BLaER1 (cell line): ENCODE measurements at regions not wholly inside any gene's neighbourhood (a gene's known extent, or its start where the extent isn't known, plus 50 kb on each side); places are given as distances from the start of the nearest gene placed in this dataset.

Source experiments
- H3K27ac ChIP-seq: shearing (Covaris generic); formaldehyde crosslinking; 2 replicates; pipeline ENCODE4 v1.8.1; 2022
- H3K27me3 ChIP-seq: shearing (Covaris generic); formaldehyde crosslinking; 2 replicates; pipeline ENCODE4 v1.8.1; 2022
- H3K36me3 ChIP-seq: shearing (Covaris generic); formaldehyde crosslinking; 2 replicates; pipeline ENCODE4 v1.8.1; 2022
- H3K4me1 ChIP-seq: shearing (Covaris generic); formaldehyde crosslinking; 2 replicates; pipeline ENCODE4 v1.8.1; 2022
- H3K4me2 ChIP-seq: shearing (Covaris generic); formaldehyde crosslinking; 2 replicates; pipeline ENCODE4 v1.8.1; 2022
- H3K4me3 ChIP-seq: shearing (Covaris generic); formaldehyde crosslinking; 2 replicates; pipeline ENCODE4 v1.8.1; 2022
- H3K9ac ChIP-seq: shearing (Covaris generic); formaldehyde crosslinking; 2 replicates; pipeline ENCODE4 v1.8.1; 2022
- H3K9me3 ChIP-seq: shearing (Covaris generic); formaldehyde crosslinking; 2 replicates; pipeline ENCODE4 v1.8.1; 2022
- H4K20me1 ChIP-seq: shearing (Covaris generic); formaldehyde crosslinking; 2 replicates; pipeline ENCODE4 v1.8.1; 2022
- Cebpa-rat ChIP-seq: shearing (Covaris generic); IDR thresholded peaks from 2 replicates; pipeline ENCODE4 v1.8.1; 2022

- no peak overlapping the region for H3K9ac ChIP-seq
- 0 out of 2 replicates have a peak, but pooled peaks cover 4% of the 10 kb centered on the region for H3K27me3 ChIP-seq
- H3K4me1 ChIP-seq: no peaks in the 10 kb centered on the region
- no peaks in the 10 kb centered on the region for H3K36me3 ChIP-seq
- no peaks in the 10 kb centered on the region for H3K9me3 ChIP-seq
- no peaks in the 10 kb centered on the region for H4K20me1 ChIP-seq
- H3K27ac ChIP-seq: no peak overlapping the region
- no peak for TF ChIP-seq Cebpa-rat
- H3K4me3 ChIP-seq: no peak overlapping the region
- no peak overlapping the region for H3K4me2 ChIP-seq
Observed at GRCh38 chr2:7813541-7814292, 868.1 kb upstream of the ID2 start.

- Histone ChIP-seq H3K4me2 (no peak overlapping the region), H3K36me3 (no peaks in the 10 kb centered on the region), H3K27ac (no peak overlapping the region), H4K20me1 (no peaks in the 10 kb centered on the region), H3K9me3 (no peaks in the 10 kb centered on the region), H3K9ac (no peak overlapping the region), H3K4me3 (no peak overlapping the region), H3K27me3 (0 out of 2 replicates have a peak, but pooled peaks cover 4% of the 10 kb centered on the region), H3K4me1 (no peaks in the 10 kb centered on the region)
- no peak for TF ChIP-seq Cebpa-rat
Observed at GRCh38 chr2:7815726-7816125, 866.1 kb upstream of the ID2 start.

GRCh38 chr2:7816233-7816632 is 865.6 kb upstream of the ID2 start:
- TF ChIP-seq Cebpa-rat: no peak
- H3K27me3 ChIP-seq: 0 out of 2 replicates have a peak, but pooled peaks cover 4% of the 10 kb centered on the region

GRCh38 chr2:7816944-7817343 is 864.9 kb upstream of the ID2 start:
- 0 out of 2 replicates have a peak, but pooled peaks cover 4% of the 10 kb centered on the region for H3K27me3 ChIP-seq
- no peak overlapping the region for H3K4me2 ChIP-seq
- H3K9ac ChIP-seq: no peak overlapping the region
- no peak for TF ChIP-seq Cebpa-rat
- H3K4me3 ChIP-seq: no peak overlapping the region
- no peaks in the 10 kb centered on the region for H3K4me1 ChIP-seq
- no peaks in the 10 kb centered on the region for H3K9me3 ChIP-seq
- H3K36me3 ChIP-seq: no peaks in the 10 kb centered on the region
- no peaks in the 10 kb centered on the region for H4K20me1 ChIP-seq
- no peak overlapping the region for H3K27ac ChIP-seq

More at GRCh38 chr2:7816233-7816632, 865.6 kb upstream of the ID2 start:
- H4K20me1 ChIP-seq: no peaks in the 10 kb centered on the region
- H3K4me2 ChIP-seq: no peak overlapping the region
- H3K27ac ChIP-seq: no peak overlapping the region
- H3K4me3 ChIP-seq: no peak overlapping the region
- H3K9me3 ChIP-seq: no peaks in the 10 kb centered on the region
- H3K4me1 ChIP-seq: no peaks in the 10 kb centered on the region
- H3K9ac ChIP-seq: no peak overlapping the region
- no peaks in the 10 kb centered on the region for H3K36me3 ChIP-seq

GRCh38 chr2:7819316-7819715 is 862.5 kb upstream of the ID2 start:
- Histone ChIP-seq H4K20me1 (no peaks in the 10 kb centered on the region), H3K9me3 (no peaks in the 10 kb centered on the region), H3K36me3 (no peaks in the 10 kb centered on the region), H3K4me1 (no peaks in the 10 kb centered on the region), H3K27me3 (0 out of 2 replicates have a peak, but pooled peaks cover 4% of the 10 kb centered on the region), H3K9ac (no peak overlapping the region), H3K4me3 (no peak overlapping the region), H3K4me2 (no peak overlapping the region), H3K27ac (no peak overlapping the region)
- no peak for TF ChIP-seq Cebpa-rat

- H3K36me3 ChIP-seq: no peaks in the 10 kb centered on the region
- TF ChIP-seq Cebpa-rat: no peak
- H3K4me2 ChIP-seq: no peak overlapping the region
- no peak overlapping the region for H3K4me3 ChIP-seq
- H3K27me3 ChIP-seq: 0 out of 2 replicates have a peak, but pooled peaks cover 4% of the 10 kb centered on the region
- H3K9me3 ChIP-seq: no peaks in the 10 kb centered on the region
- H3K4me1 ChIP-seq: no peaks in the 10 kb centered on the region
- no peak overlapping the region for H3K27ac ChIP-seq
- no peaks in the 10 kb centered on the region for H4K20me1 ChIP-seq
- no peak overlapping the region for H3K9ac ChIP-seq
Observed at GRCh38 chr2:7819850-7820249, 862.0 kb upstream of the ID2 start.

GRCh38 chr2:7824211-7824610 is 857.6 kb upstream of the ID2 start:
- Histone ChIP-seq H3K4me1 (no peaks in the 10 kb centered on the region), H3K36me3 (no peaks in the 10 kb centered on the region), H3K27me3 (no peaks in the 10 kb centered on the region), H3K9me3 (no peaks in the 10 kb centered on the region), H3K4me2 (no peak overlapping the region), H4K20me1 (no peaks in the 10 kb centered on the region), H3K4me3 (no peak overlapping the region), H3K9ac (no peak overlapping the region), H3K27ac (no peak overlapping the region)
- no peak for TF ChIP-seq Cebpa-rat

GRCh38 chr2:7825591-7826312 is 856.1 kb upstream of the ID2 start:
- Histone ChIP-seq H4K20me1 (no peaks in the 10 kb centered on the region), H3K4me2 (no peak overlapping the region), H3K4me3 (no peak overlapping the region), H3K4me1 (no peaks in the 10 kb centered on the region), H3K27ac (no peak overlapping the region), H3K9ac (no peak overlapping the region), H3K9me3 (no peaks in the 10 kb centered on the region), H3K27me3 (no peaks in the 10 kb centered on the region), H3K36me3 (no peaks in the 10 kb centered on the region)
- TF ChIP-seq Cebpa-rat: no peak

GRCh38 chr2:7826656-7827055 is 855.2 kb upstream of the ID2 start:
- Histone ChIP-seq H3K4me1 (no peaks in the 10 kb centered on the region), H3K4me3 (no peak overlapping the region), H4K20me1 (no peaks in the 10 kb centered on the region), H3K27me3 (no peaks in the 10 kb centered on the region), H3K36me3 (no peaks in the 10 kb centered on the region), H3K9me3 (no peaks in the 10 kb centered on the region), H3K27ac (no peak overlapping the region), H3K9ac (no peak overlapping the region), H3K4me2 (no peak overlapping the region)
- TF ChIP-seq Cebpa-rat: no peak

GRCh38 chr2:7829241-7829640 is 852.6 kb upstream of the ID2 start:
- Histone ChIP-seq H4K20me1 (no peaks in the 10 kb centered on the region), H3K9ac (no peak overlapping the region), H3K4me3 (no peak overlapping the region), H3K4me2 (no peak overlapping the region), H3K36me3 (no peaks in the 10 kb centered on the region), H3K9me3 (no peaks in the 10 kb centered on the region), H3K27me3 (no peaks in the 10 kb centered on the region), H3K27ac (no peak overlapping the region), H3K4me1 (peaks cover 9% of the 10 kb centered on the region)
- TF ChIP-seq Cebpa-rat: no peak
